NB4 (cell line): ENCODE measurements at regions not wholly inside any gene's neighbourhood (a gene's known extent, or its start where the extent isn't known, plus 50 kb on each side); places are given as distances from the start of the nearest gene placed in this dataset.

Experiments
- DNase-seq: peaks from one replicate; pipeline ENCODE4 v3.0.0; 2010; ENCODE audit warnings: low read depth
- H3K4me3 ChIP-seq: one replicate; pipeline ENCODE4 v1.5.1; 2011; ENCODE audit warnings: mild to moderate bottlenecking, low read depth, low read length, moderate library complexity
- CTCF ChIP-seq: IDR thresholded peaks from one replicate; pipeline ENCODE4 v1.5.1; 2012; ENCODE audit warnings: low read depth, low read length
- MYC ChIP-seq: IDR thresholded peaks from 2 replicates; pipeline ENCODE4 v1.6.1; 2011; ENCODE audit warnings: low read depth, low read length
- POLR2A ChIP-seq: IDR thresholded peaks from 2 replicates; pipeline ENCODE4 v1.6.1; 2011; ENCODE audit warnings: mild to moderate bottlenecking; ENCODE audit not compliant: insufficient read length; ENCODE audit errors: extremely low read depth
- TF ChIP-seq, protein P1 (sequence below): IDR thresholded peaks from 2 replicates; pipeline ENCODE4 v1.6.1; 2011; ENCODE audit warnings: low read depth, low read length

DNA sequence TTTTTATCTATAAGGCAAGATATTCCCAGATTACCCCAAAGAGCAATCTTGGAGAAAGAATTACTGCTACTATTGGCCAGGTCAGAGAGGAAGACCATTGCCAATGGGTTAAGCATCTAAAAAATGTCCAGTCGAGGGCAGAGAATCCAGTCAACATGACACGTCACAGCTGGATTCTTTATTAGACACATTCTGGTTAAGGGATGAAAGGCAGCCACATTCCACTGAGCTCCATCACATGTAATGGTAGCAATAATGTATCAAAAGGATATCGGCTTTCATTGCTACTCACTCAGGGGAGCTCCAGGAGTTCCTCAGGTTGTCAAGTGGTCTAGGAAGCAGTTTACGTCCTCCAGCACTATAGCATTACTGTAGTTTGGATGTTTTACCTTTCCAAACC is 421.1 kb downstream of the PLOD2 start:
- TF ChIP-seq POLR2A (no peak), CTCF (no peak), MYC (no peak)
- TF ChIP-seq, protein P1, sequence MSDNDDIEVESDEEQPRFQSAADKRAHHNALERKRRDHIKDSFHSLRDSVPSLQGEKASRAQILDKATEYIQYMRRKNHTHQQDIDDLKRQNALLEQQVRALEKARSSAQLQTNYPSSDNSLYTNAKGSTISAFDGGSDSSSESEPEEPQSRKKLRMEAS: no peak
- DNase-seq: no peak
- no peak overlapping the region for H3K4me3 ChIP-seq

- H3K4me3 ChIP-seq: no peak overlapping the region
- TF ChIP-seq MYC: no peak
- TF ChIP-seq POLR2A: no peak
- no peak for DNase-seq
Measured at GRCh38 chr3:145750657-145751056, 410.3 kb downstream of the PLOD2 start.

- DNase-seq: no peak
- H3K4me3 ChIP-seq: no peak overlapping the region
- TF ChIP-seq POLR2A (no peak), CTCF (no peak), MYC (no peak)
- TF ChIP-seq, protein P1: no peak
Measured at GRCh38 chr3:145752576-145752975, 408.4 kb downstream of the PLOD2 start.

- TF ChIP-seq, protein P1: no peak
- no peak for TF ChIP-seq CTCF
- no peak for TF ChIP-seq MYC
- no peak for TF ChIP-seq POLR2A
- H3K4me3 ChIP-seq: no peak overlapping the region
- no peak for DNase-seq
Measured at GRCh38 chr3:145754605-145755289, 406.2 kb downstream of the PLOD2 start.

GRCh38 chr3:145760036-145760435 is 400.9 kb downstream of the PLOD2 start:
- no peak overlapping the region for H3K4me3 ChIP-seq
- DNase-seq: no peak
- TF ChIP-seq POLR2A: no peak
- TF ChIP-seq MYC: no peak

DNA sequence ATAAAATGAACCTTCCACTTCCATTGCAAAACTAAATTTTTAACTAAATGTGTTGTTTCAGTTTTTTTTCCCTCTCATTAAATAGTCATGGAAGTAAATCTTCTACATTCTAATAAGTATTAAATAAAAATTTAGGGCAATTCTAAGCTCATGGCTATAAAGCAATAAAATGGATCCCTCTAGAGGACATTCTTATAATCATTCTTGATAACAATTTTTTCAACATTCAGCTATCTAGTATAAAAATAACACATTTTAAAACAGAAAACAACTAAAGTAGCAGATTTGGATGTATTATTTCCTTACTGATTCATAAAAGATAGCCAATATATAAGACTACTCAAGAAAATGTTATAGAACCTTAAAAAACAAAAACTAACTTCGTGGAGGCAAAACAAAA is 393.1 kb downstream of the PLOD2 start:
- no peak overlapping the region for H3K4me3 ChIP-seq
- no peak for DNase-seq

More for the DNA sequence above, 393.1 kb downstream of the PLOD2 start:
- TF ChIP-seq CTCF (no peak), POLR2A (no peak), MYC (no peak)
- TF ChIP-seq, protein P1: no peak
